GM20431 (cell line): ENCODE measurements at regions not wholly inside any gene's neighbourhood (a gene's known extent, or its start where the extent isn't known, plus 50 kb on each side); places are given as distances from the start of the nearest gene placed in this dataset.

ENCODE experiments used
- in situ Hi-C: fragments of 300-500 bp; cut with MseI, MboI; formaldehyde crosslinking; loops from one replicate; pipeline ENCODE4 v1.15.0; 2020; ENCODE audit warnings: low sequenced_read_pairs; ENCODE audit not compliant: unreplicated experiment

DNA sequence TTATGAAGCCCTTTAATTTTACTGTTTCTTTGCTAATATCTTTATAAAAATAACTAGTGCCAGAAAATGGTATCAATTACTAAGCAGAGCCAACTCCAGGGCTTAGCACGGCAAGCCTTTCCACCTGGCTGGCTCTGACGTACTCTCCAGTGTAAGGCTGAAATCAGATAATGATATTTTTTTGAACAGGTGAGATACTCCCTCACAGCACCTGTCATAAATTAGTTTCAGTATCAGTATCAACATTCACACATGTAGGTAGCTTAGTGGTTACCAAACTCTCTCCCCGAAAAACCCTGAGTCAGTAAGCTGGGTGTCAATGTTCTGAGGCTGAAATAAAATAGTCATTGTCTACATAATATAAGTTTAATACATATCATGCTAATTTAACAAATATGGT lies 710.1 kb downstream of the SQOR start:
- in situ Hi-C loops, result no loop called here

DNA sequence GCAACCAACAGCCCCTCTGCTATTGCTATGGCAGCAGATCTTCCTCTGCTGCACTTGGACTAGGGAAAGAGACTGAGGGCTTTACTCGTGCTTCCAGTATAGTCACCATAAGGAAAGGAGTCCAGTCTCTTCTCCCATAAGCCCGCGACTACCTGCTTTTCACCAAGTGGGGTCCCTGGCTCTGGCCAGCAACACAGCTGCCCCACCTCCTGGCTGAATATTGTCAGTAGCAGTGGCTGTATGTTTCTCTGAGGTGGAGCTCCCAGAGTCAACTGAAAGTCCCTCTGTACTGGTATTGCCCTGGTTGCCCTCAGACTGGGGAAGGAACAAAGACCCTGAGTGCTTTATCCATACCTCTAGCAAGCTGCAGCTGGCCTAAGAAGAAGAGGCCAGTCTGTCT lies 719.6 kb downstream of the SQOR start:
- in situ Hi-C loops, result no loop called here

DNA sequence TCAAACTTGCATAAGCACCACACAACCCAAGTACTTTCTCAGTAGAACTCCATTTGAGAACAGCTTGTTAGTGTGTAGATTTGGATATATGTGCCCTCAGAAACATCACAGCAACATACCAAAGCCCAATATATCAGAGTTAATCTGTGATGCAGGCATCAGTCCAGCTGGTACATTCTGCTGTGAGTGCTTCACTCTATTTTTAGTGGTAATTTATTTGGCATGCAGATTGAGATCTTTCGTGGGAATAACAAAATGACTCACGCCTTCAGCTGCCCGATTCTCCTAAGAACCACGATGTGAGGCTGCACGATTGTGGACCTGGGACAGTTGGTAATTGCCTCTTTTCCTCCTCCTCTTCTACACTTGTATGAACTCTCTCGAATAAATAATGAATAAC lies 730.7 kb downstream of the SQOR start:
- in situ Hi-C loops, result no loop called here

DNA sequence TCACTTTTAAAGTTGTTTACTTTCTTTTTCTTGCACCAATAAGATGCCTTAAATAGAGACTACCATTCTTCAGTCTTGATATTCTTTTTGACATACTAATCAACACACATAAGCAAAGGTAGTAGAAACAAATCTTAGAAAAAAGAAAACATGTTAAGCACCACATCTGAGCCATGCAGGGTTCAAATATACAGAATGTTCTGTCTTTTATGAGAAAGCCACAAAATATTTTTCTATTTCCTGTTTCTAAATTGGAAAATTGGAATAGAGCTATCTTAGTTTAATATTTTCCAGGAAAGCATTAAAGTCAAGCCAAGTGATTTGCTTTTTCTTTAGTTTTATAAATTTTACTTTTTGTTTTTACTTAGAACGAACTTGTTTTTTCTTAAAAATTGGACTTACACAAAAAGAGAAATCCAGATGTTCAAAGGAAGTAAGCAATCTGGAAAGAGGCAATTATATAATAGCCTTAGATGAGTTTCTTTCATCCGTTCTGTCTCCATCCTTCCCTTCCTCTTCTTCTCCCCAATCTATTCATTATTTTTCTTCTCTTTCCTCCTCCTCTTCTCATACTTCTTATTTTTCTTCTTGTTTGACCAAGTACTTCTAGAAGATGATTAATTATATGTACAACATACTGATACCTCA lies 731.7 kb downstream of the SQOR start:
- in situ Hi-C loops, result no loop called here

DNA sequence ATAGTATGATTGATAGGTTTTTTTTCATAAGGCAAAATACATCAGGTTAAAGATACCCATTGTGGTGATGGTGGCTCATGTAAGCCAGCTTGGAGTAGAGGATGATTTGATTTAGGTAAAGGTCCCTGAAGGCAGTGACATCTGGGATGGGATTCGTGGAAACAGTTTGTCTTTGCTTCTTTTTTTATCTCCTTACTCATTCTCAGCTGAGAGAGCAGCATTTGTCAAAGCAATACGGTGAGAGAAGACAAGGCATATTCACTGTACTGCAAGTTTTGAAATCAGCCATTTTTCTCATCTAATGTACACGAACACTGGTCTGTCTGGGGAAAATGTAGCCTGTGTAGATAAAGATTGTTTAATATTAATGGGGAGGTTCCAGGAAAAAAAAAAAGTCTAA lies 749.1 kb downstream of the SQOR start:
- in situ Hi-C loops, result no loop called here

DNA sequence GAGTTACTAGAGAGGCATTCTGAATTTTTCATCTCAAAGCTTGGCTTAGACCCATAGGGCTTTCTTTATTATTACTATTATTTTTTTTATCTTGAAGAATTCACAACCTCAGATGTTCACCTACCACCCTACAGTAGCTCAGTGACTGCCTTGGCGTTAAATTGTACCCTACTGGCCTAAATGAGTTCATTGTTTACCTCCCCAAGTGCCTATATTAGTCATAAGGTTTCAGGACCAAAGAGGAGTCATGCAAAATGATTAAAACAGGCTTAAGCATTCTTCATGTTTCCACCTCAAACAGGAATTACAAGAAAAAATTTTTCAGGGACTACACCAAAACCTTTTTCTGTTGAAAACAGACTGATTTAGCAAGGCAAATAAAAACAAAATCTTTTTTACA lies 751.5 kb downstream of the SQOR start:
- in situ Hi-C loops, result no loop called here

DNA sequence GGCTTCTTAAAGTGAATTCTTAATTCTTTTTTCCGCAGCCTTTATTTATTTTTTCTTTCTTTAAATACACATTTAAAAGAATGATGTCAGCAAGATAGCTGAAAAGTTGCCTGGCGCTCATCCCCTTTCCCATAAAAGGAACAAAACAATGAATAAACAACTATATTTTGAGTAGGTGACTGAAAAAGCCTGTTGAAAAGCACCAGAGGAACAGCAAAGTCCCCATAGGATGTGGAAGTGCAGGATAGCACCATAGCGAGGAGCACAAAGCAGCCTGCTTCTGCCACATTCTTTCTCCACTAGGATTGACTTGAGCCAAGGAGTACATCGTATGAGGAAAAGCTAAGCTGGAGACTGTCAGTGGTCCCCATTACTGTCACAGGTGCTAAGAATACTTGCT lies 754.9 kb downstream of the SQOR start:
- in situ Hi-C loops, result no loop called here

DNA sequence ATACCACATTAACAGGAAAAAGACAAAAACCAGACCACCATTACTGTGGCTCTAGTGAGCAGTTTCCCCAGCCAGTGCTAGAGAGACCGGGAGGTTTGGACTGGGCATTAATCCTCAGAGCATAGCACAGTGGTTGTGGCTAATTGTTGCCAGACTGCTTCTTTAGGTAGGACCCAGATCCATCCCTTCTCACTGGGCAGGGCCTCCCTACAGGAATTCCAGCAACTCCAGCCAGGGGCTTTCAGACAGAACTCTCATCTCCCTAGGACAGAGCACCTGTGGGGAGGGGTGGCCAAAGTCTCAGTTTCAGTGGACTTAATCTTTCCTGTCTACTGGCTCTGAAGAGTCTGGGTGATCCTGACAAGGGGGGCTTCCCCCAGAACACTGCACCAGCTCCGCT lies 759.6 kb downstream of the SQOR start:
- in situ Hi-C loops, result no loop called here

DNA sequence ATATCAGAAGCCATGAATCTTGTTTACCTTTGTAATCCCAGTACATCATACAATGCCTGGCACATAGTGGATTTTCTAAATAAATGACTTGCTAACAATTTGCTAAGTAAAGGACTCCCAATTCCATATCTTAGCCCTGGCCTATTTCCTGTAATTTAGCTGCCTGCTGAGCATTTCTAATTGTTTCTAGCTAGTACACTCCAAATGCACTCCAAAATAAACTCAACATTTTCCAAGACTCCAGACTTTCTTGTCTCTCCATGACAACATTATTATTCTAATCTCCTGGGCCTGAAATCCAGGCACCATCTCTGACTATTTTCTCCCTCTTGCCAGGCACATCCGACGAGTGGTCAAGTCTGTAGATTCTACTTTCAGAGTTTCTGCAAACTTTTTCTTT lies 773.5 kb downstream of the SQOR start:
- in situ Hi-C loops, result no loop called here

DNA sequence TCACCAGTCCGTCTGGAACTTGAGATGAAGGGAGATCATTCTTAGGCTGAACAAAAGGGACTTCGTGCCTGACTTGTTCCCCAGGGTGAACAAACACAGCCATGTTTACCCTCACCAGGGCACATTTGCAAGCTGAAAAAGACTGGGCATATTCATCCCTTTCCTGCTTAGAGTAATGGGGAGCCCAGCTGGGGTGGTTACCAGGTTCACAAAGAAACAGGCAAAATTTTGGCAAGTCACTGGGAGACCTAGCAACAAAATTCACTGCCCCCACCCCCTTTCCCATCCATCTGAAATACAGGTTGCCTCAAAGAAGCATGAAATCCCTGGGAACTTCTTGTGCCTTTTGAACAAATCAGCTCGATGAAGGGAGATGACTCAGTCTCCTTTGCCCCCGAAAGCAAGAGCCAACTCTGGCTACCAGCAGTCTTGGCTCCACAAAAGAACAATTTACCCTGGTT lies 775.0 kb downstream of the SQOR start:
- in situ Hi-C loops, result no loop called here

DNA sequence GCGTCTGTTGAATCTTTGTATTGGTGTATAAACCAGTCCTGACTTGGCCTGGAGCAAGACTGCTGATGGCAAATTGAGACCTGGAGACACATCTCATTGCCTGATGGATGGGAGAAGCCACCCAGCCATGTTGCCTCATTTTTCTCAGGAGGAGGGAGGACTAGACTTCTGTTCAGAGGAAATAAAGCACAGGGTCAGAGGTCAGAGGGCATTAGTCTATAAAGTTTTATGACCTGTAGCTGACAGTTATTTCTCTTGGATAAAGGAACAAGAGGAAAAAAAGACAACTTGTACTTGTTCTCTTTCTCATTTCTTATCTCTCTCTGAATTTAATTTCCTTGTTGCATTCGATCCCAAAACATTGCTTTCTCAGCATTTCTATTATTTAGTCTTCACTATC lies 775.9 kb downstream of the SQOR start:
- in situ Hi-C loops, result no loop called here

DNA sequence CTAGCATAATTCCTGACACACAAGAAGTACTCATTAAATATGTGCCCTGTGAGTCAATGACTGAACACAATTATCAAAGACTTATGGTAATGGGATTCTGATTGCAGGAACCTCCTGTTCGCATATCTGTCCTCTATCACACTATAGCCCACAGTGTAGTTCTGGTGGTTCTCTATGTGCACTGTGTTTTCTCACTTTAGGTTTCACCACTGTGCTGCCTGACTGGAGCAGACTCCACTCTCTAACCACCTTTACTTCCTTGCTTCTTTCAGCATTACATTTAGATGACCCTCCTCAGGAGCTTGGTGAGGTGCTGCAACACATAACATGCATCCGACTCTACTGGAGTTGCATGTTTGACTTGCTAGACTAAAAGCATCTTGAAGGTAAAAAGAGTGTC lies 777.1 kb downstream of the SQOR start:
- in situ Hi-C loops, result no loop called here

DNA sequence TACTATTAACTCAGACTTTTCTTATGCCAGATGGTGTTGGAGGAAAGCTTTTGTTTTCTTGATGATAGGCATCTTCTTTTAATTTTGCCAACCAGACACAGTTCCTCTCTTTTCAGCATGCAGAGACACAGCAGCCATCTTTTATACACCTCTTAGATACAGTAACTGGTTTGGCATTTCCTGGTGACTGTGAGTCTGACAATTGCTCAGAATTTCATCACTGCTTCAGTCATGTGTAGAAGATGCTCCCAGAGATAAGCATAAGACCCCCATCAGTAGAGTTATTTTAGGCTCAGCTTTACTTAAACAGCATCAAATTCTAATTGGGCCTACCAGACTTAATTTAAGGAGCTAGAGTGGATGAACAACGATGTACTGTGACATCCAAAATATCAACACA lies 779.0 kb downstream of the SQOR start:
- in situ Hi-C loops, result no loop called here

DNA sequence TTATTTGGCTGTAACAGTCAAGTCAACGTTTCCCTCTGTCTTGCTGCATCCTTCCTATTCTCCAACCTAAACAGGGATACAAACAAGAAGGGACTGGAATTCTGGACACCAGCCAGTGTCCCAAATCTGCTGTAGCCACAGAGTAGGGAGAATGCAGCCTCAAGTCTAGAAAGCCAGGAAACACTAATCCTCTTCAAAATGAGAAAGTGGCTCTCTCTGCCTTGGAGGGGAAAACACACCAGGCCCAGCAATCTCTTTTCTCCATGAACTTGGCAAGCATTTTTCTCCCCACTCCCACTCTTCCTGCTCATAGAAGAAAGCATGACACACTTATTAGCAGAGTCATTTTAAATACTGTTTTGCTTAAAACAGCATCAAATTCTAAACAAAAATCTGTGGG lies 781.7 kb downstream of the SQOR start:
- in situ Hi-C loops, result no loop called here

DNA sequence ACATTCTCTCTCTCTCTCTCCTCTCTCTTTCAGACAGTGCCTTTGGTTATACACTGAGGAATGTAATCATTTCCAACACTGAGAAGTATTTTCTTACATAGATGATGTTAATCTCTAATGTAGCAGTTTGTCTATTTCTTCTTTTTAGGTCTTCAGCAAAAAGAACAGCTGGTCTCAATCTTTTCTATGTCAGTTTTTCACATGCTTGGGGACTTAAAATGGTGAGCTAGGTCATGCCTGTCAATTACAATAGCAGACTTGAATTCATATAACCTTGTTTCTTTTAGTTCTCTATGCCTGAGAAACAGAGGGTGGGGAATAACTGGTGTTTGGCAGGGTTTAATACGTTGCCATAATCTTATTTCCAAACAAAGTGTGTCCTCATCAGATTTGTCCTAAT lies 786.2 kb downstream of the SQOR start:
- in situ Hi-C loops, result no loop called here

DNA sequence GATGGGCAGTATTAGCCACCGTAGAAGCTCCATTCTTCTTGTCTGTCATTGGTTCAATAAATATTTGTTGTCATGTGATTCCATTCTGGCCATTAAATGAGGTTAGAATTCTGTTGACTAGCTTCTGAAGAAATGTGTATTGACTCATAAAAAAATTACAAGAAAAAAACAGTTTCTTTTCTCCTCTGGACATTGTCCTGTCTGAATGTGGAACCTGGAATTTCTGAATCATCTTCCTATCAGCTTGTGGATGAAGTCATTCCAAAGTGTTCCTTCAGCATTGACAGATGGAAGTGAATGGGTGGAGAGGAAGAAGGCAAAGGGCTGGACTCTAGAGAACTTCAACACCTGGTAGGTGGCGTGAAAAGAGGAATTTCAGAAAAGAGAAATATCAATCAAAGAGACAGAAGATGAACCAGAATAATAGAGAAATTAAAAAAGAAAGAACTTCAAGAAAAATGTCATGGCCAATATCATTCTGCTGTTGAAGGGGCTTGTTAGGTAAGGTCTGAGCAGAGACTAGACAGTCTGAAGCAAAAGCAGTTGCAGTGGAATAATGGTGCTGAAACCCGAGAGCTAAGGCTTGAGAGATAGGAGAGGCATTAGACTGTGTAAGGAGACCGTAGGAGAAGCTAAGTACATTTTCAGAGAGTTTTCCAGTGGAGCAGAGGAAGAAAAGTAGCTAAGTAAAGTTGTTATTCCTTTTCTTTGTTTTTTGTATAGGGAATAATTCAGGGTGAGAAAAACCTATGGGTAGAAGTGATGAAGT lies 806.6 kb downstream of the SQOR start:
- in situ Hi-C loops, result no loop called here

DNA sequence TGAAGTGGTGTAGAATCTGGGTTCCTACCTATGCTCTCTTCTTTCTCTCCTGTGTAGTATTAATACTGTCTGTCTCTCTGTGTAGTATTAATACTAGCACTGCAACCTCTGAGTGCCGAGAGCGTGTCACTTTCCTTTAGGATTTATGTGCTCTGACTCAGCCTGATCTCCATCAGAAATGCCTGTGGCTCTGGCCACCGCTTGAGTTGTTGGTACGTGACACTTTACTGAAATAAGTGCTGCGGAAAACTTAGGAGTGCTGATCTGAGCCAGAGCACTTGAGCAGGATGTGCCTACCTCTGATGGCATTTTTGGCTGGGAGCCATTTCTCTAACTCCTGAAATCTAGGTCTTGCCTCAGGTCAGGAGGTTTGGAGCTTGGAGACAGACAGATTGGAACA lies 807.4 kb downstream of the SQOR start:
- in situ Hi-C loops, result no loop called here

DNA sequence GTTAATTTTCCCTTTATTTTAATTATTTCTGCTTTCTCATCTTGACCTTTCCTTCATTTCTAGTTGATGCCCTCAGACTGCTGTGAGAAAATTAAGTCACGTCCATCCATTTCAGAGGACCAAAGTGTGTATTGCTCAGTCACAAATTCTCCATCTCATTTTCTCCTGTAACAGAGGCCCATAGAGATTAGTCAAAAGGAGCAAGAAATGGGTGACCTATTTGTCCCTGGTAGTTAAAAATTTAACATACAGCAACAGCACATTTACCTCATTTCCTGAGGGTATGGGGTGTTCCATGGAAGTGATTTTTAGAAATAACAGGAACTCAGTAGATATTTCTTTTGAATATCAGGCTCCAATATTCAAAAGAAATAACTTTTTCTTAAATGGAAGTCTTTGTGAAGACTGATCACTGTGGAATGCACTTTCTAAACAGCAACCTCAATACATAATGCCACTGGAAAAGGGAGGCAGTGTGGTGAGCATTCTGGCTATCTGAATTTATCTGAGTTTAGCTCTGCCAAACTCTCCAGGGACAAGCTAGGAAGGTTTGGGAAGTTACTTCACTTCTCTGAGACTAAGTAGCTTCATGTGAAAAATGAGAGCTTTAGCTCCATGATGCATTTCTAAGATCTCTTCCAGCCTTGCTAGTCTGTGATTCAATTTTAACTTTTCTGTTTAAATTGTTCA lies 808.2 kb downstream of the SQOR start:
- in situ Hi-C loops, result no loop called here

DNA sequence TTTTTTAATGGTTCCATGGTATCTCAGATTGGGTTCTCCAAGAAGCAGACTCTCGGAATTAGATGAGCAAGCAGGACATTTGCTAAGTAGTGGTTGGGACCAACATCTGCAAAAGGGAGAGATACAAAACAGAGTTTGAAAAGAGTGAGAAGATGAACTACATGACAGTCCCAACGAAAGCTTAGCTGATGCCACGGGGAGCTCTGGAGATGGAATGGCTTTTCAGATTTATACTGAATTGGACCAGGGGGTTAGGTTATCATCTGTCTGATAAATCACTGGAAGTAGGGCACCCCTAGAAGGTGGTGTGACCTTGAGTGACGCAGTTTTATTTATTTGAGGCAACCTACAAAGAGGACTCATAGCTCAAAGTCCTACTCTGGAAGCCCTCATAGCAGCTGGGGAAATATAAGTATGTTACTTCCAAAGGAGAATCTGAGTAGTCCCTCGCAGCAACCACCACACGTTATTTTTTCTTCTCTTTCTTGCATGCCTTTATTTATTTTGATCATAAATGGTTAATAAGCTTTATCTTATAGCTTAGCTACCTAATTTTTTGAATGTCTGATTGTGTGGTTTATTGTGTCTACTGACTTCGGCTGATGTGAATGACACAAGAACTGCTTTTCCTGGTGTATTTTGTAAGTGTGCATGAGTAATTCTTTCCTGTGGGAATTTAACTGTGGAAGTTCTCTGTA lies 815.4 kb downstream of the SQOR start:
- in situ Hi-C loops, result no loop called here

DNA sequence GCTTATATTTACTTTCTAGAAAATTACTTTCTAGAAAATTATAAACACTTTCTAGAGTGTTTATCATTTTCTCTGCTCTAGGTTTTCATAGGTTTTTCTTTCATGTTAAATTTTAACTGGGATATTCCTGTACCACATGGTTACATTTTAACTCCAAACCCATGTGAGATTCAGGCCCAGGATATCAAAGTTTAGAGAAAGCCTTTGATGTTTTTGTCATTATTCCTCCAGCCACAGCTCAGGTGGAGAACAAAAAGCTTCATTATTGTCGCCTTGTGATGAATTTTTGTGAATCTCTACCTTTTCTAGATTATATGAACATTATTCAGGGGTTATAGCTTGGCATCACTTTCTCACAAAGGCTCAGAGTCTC lies 816.0 kb downstream of the SQOR start:
- in situ Hi-C loops, result no loop called here

DNA sequence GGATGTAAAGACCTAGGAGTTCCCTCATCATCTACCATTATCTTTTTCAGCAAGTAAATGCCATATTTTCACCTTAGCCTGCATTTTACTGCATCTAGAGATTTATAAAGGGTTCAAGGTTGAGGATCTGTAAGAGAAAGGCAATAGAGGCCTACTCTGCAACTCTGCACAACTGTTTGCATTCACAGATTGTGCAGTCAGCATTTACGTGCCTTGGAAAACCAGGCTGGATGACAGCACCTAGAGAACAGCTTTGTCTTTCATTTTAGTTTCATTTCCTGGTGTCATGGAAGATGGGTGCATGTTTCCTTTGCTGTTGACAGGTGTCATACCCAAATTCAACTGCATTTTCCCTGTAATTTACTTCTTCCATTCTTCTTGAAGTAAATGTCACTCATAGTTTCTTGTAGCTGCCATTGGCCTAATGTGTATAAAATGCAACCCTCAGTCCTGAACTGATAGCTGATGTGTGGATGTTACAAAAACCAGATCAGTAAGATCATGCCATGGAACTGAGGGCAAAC lies 817.5 kb downstream of the SQOR start:
- in situ Hi-C loops, result no loop called here
